ENCODE measurements at regions not wholly inside any gene's neighbourhood (a gene's known extent, or its start where the extent isn't known, plus 50 kb on each side); places are given as distances from the start of the nearest gene placed in this dataset.

DNA sequence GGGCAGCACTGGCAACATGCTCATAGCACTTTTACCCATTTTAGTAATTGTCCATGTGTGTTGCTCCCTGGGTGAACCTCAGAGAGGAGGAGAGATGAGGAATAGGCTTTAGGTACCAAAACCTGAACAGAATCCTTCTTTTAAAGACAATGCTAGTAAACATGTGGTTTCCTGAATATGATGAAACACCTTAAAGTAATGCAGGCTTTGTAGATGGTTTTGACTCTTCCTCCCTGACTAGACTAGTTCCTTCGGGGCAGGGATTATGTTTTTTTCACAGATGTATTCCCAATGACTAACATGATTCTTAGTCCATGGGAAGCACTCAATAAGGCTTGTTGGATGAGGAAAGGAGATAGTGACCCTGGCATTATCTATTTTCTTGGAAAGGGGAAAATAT lies 367.6 kb upstream of the JAG1 start:
- TF ChIP-seq, protein P1, sequence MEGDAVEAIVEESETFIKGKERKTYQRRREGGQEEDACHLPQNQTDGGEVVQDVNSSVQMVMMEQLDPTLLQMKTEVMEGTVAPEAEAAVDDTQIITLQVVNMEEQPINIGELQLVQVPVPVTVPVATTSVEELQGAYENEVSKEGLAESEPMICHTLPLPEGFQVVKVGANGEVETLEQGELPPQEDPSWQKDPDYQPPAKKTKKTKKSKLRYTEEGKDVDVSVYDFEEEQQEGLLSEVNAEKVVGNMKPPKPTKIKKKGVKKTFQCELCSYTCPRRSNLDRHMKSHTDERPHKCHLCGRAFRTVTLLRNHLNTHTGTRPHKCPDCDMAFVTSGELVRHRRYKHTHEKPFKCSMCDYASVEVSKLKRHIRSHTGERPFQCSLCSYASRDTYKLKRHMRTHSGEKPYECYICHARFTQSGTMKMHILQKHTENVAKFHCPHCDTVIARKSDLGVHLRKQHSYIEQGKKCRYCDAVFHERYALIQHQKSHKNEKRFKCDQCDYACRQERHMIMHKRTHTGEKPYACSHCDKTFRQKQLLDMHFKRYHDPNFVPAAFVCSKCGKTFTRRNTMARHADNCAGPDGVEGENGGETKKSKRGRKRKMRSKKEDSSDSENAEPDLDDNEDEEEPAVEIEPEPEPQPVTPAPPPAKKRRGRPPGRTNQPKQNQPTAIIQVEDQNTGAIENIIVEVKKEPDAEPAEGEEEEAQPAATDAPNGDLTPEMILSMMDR (IDR thresholded peaks at IDR 0.05; ENCODE audit: insufficient read depth, low read depth, low read length), result no peak
- TF ChIP-seq EZH2 (IDR thresholded peaks at IDR 0.05; ENCODE audit: insufficient read depth, low read length), result no peak
